Neural crest cell (in vitro differentiated cells): ENCODE measurements at regions not wholly inside any gene's neighbourhood (a gene's known extent, or its start where the extent isn't known, plus 50 kb on each side); places are given as distances from the start of the nearest gene placed in this dataset.
A peak's percentile ranks its signal among the peaks of the same experiment; 100 is the strongest.

ENCODE experiments used
- DNase-seq: peaks from one replicate; pipeline ENCODE4 v3.0.0; 2021; ENCODE audit warnings: low read depth, mixed read lengths, low spot score
- H3K27ac Mint-ChIP-seq: one replicate; pipeline ENCODE4 v1.8.0; 2021; ENCODE audit warnings: mild to moderate bottlenecking, mixed read lengths; ENCODE audit not compliant: unreplicated experiment
- H3K27me3 Mint-ChIP-seq: 2 replicates; pipeline ENCODE4 v1.8.0; 2021; ENCODE audit warnings: low read depth, mild to moderate bottlenecking, mixed read lengths
- H3K36me3 Mint-ChIP-seq: 2 replicates; pipeline ENCODE4 v1.8.0; 2021; ENCODE audit warnings: low read depth, mild to moderate bottlenecking, mixed read lengths
- H3K4me1 Mint-ChIP-seq: 2 replicates; pipeline ENCODE4 v1.8.0; 2021; ENCODE audit warnings: mixed read lengths
- H3K4me3 Mint-ChIP-seq: one replicate; pipeline ENCODE4 v1.8.0; 2021; ENCODE audit warnings: mild to moderate bottlenecking, mixed read lengths
- H3K9me3 Mint-ChIP-seq: 2 replicates; pipeline ENCODE4 v1.8.0; 2021; ENCODE audit warnings: mixed read lengths
- TF ChIP-seq, protein P1 (sequence below): fragments of 200-600 bp; sonication (generic); conservative IDR thresholded peaks from 2 replicates; pipeline ENCODE4 v1.5.0; 2021; ENCODE audit warnings: antibody characterized with exemption, mild to moderate bottlenecking

DNA sequence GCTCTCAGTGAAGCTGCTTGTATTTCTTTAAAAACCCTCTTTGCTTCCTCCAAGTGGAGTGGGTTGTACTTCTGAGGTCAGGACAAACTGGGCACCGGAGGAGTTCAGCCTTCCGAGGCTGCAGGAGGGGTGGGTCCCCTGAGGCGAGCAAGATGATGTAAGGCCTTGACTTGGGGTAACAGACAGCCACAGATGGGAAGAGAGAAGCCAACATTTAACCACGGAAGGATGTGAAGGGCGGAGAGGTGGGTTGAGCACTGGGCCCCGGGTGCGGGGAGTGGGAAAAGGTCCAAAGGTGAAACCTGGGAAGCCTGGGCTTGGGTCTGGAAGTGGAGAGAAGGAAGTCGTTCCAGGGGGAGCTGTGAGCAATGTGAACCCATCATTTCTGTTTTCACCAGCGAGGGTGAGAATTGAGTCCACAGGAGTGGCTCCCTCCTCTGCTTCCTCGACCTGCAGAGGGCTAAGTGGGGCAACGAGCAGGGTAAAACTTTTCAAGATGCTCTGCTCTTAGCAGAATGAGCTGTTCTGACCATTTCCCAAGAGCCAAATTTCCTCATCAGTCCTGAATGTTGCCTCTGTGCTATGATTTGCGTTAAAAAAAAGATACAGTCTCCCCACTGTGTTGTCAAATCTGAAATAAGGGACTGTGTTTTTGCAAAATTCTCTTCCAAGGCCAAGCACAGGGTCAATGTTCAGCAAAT is 137.7 kb upstream of the CRHR1 start:
- Mint-ChIP-seq H3K36me3 (no peaks in the 10 kb centered on the region), H3K4me3 (no peak overlapping the region), H3K4me1 (no peaks in the 10 kb centered on the region), H3K9me3 (no peaks in the 10 kb centered on the region), H3K27ac (no peak overlapping the region), H3K27me3 (no peaks in the 10 kb centered on the region)
- TF ChIP-seq, protein P1, sequence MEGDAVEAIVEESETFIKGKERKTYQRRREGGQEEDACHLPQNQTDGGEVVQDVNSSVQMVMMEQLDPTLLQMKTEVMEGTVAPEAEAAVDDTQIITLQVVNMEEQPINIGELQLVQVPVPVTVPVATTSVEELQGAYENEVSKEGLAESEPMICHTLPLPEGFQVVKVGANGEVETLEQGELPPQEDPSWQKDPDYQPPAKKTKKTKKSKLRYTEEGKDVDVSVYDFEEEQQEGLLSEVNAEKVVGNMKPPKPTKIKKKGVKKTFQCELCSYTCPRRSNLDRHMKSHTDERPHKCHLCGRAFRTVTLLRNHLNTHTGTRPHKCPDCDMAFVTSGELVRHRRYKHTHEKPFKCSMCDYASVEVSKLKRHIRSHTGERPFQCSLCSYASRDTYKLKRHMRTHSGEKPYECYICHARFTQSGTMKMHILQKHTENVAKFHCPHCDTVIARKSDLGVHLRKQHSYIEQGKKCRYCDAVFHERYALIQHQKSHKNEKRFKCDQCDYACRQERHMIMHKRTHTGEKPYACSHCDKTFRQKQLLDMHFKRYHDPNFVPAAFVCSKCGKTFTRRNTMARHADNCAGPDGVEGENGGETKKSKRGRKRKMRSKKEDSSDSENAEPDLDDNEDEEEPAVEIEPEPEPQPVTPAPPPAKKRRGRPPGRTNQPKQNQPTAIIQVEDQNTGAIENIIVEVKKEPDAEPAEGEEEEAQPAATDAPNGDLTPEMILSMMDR = no peak
- DNase-seq = no peak

DNA sequence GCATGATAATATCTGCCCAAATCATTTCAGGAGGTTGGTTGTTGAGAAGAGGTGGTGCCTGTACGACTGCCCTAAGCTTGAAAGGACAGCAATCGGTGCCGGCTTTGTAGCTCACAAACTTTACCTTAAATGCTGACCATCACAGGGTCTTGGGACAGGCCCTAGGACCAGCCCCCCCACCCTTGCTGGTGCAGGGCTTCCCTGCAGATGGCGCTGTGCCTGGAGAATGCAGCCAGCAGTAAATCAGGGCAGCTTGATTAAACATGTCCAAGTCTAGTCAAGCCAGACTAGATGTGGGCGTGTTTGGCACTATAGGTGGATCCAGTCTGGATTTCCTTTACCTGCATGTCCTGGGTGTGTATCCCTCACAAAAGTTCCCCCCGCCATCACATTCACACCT is 135.5 kb upstream of the CRHR1 start:
- no peak for DNase-seq
- Mint-ChIP-seq H3K36me3 (no peaks in the 10 kb centered on the region), H3K9me3 (no peaks in the 10 kb centered on the region), H3K27me3 (no peaks in the 10 kb centered on the region), H3K4me1 (no peaks in the 10 kb centered on the region), H3K27ac (no peak overlapping the region), H3K4me3 (no peak overlapping the region)
- TF ChIP-seq, protein P1 = peak; percentile 34

DNA sequence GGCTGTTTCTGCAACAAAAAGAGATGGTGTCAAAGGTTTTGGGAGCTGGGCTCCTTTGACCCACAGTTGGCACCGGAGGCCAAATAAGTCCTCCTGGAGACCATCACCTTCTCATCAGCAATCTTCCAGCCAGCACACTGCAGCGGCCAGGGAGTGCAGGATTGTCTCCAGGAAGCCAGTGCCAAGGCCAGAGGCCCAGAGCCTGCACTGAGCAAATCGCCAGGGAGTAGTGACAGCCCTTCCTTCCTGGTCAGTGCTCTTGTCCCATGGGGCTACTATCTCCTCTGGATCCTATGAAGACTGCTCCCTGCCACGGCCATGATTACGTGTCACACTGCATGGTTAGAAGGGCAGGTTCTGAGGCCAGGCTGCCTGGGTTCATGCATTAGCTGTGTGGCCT is 134.3 kb upstream of the CRHR1 start:
- TF ChIP-seq, protein P1 = no peak
- Mint-ChIP-seq H3K27ac (peak overlapping the region; percentile 45), H3K36me3 (no peaks in the 10 kb centered on the region), H3K27me3 (no peaks in the 10 kb centered on the region), H3K4me3 (no peak overlapping the region), H3K4me1 (no peaks in the 10 kb centered on the region), H3K9me3 (no peaks in the 10 kb centered on the region)
- DNase-seq = no peak

DNA sequence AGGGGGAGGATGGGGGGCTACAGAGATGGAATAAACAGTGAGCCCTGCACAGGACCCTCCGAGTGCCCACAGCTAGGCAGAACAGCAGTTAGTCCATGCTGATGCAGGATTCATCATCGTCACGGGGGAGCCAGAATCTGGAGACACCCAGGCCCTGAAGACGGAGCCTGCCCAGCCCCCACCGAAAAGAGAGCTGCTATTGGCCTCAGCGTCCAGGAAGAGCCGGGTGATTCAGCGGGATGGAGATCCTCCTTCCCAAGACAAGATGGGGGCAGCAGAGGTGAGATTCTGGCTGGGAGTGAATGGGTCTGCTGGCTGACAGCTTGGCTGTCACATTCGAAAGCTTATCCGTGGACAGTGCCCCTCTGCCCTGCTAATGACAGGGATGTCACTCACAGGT is 133.6 kb upstream of the CRHR1 start:
- H3K9me3 Mint-ChIP-seq = no peaks in the 10 kb centered on the region
- no peak overlapping the region for H3K4me3 Mint-ChIP-seq
- no peak overlapping the region for H3K27ac Mint-ChIP-seq
- no peaks in the 10 kb centered on the region for H3K4me1 Mint-ChIP-seq
- DNase-seq = no peak
- H3K36me3 Mint-ChIP-seq = no peaks in the 10 kb centered on the region
- H3K27me3 Mint-ChIP-seq = no peaks in the 10 kb centered on the region
- TF ChIP-seq, protein P1 = no peak

DNA sequence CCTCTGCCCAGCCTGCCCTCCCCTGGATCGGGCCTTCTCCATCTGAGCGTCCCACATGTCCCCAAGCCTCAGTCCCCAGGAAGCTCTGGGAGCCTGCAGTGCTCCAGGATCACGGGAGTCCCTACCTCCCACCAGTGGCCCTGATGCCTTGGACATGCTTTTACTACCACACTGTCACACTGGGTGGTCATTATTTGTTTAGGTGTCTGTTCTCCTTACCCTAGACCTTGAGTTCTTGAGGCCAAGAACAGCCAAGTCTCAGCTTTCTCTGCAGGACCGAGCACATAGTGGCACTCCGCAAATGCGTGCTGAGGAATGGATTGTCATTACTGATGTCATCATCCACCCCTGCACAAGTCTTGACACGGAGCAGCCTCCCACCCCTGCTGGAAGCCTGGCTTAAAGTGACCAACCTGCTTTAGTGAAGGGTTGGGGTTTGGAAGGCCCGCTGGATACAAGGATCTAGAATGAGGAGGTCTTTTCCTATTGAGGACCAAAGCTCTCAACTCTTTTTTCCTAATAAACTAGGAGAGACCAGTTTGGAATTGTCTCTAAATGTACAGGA is 132.9 kb upstream of the CRHR1 start:
- Mint-ChIP-seq H3K36me3 (no peaks in the 10 kb centered on the region), H3K4me1 (no peaks in the 10 kb centered on the region), H3K27me3 (no peaks in the 10 kb centered on the region), H3K9me3 (no peaks in the 10 kb centered on the region), H3K4me3 (no peak overlapping the region), H3K27ac (no peak overlapping the region)
- DNase-seq = no peak
- TF ChIP-seq, protein P1 = no peak
